Kidney (tissue), 13 donors: ENCODE measurements at regions not wholly inside any gene's neighbourhood (a gene's known extent, or its start where the extent isn't known, plus 50 kb on each side); places are given as distances from the start of the nearest gene placed in this dataset.
A peak's percentile ranks its signal among the peaks of the same experiment; 100 is the strongest.

ENCODE experiments used
- DNase-seq, 5 donors: peaks; one replicate each; pipeline ENCODE4 v3.0.0-alpha.2; 2013 to 2020
- FAIRE-seq: peaks from 2 replicates; lab custom pipeline; 2012; peaks lifted over from hg19 to GRCh38; lab: Jason Lieb, UNC
- H3K27ac ChIP-seq, 2 donors: one replicate each; pipeline ENCODE4 v1.7.0; 2013; ENCODE audit warnings: low read depth in 2 of 2, low read length in 2 of 2, inconsistent platforms in 1 of 2
- H3K27me3 ChIP-seq: one replicate; pipeline ENCODE4 v1.7.1; 2013; ENCODE audit warnings: low read length, inconsistent platforms; ENCODE audit not compliant: control insufficient read depth, insufficient read depth
- H3K36me3 ChIP-seq, 3 donors: one replicate each; pipeline versions ENCODE4 v1.7.0 to v1.7.1; 2013; ENCODE audit warnings: low read length in 3 of 3, control low read depth in 1 of 3, inconsistent platforms in 1 of 3; ENCODE audit not compliant: insufficient read depth in 3 of 3, control insufficient read depth in 2 of 3
- H3K4me1 ChIP-seq, 3 donors: one replicate each; pipeline versions ENCODE4 v1.7.0 to v1.7.1; 2013; ENCODE audit warnings: low read length in 3 of 3, inconsistent platforms in 1 of 3, low read depth in 1 of 3; ENCODE audit not compliant: control insufficient read depth in 2 of 3, insufficient read depth in 2 of 3
- H3K4me3 ChIP-seq, 3 donors: one replicate each; pipeline versions ENCODE4 v1.7.0 to v1.8.1; 2013; ENCODE audit warnings: low read length in 3 of 3, control low read depth in 1 of 3, inconsistent platforms in 1 of 3
- H3K9ac ChIP-seq, 3 donors: one replicate each; pipeline versions ENCODE4 v1.7.0 to v1.7.1; 2013; ENCODE audit warnings: low read length in 3 of 3, control low read depth in 1 of 3, inconsistent platforms in 1 of 3
- H3K9me3 ChIP-seq, 3 donors: one replicate each; pipeline versions ENCODE4 v1.7.0 to v1.7.1; 2013; ENCODE audit warnings: low read length in 3 of 3, control low read depth in 1 of 3, inconsistent platforms in 1 of 3; ENCODE audit not compliant: control insufficient read depth in 2 of 3, insufficient read depth in 1 of 3
- intact Hi-C: fragments of 100-400 bp; cut with DNase I; formaldehyde crosslinking; loops from one replicate; pipeline ENCODE4 v1.11.1; 2022
- TF ChIP-seq, protein P1 (sequence below): IDR thresholded peaks from 3 replicates; pipeline ENCODE4 v1.5.1; 2012; ENCODE audit warnings: mild to moderate bottlenecking, moderate library complexity, borderline replicate concordance; ENCODE audit not compliant: insufficient read depth; ENCODE audit errors: extremely low read depth
- donor health status: control.
- donor health status: control.
- donor health status: control.
- donor health status: control.
- donor health status: control.
- donor health status: DM: yes; HTN: yes; CAD: no.
- donor health status: Normal renal cell carcinoma (clear cell type).

DNA sequence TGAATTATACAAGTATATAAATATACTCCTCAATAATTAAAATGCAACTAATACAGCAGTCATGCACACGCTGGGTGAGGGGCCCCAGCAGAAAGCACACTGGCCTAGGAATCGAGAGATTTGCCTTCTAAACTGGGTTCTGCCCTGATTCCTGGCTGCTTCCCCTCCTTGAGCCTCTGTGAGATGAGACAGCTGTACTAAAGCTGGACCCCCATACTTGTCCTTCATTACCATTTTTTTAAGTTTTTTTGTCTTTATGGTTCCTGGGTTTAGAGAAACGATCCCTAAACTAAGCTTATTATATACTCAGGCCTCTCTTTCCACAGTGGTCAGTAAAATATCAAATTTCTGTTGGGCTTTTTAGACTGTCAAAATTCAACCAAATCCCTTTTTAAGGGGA, 195.1 kb upstream of the DYNLRB2 start:
- Histone ChIP-seq H3K4me3 (no peak overlapping the region), H3K4me1 (no peaks in the 10 kb centered on the region), H3K27me3 (no peaks in the 10 kb centered on the region), H3K27ac (no peak overlapping the region), H3K36me3 (no peaks in the 10 kb centered on the region), H3K9ac (no peak overlapping the region), H3K9me3 (peaks cover 0 to 4% (median 0%) of the 10 kb centered on the region in 3 donors)
- intact Hi-C loops = no loop called here
- TF ChIP-seq, protein P1, sequence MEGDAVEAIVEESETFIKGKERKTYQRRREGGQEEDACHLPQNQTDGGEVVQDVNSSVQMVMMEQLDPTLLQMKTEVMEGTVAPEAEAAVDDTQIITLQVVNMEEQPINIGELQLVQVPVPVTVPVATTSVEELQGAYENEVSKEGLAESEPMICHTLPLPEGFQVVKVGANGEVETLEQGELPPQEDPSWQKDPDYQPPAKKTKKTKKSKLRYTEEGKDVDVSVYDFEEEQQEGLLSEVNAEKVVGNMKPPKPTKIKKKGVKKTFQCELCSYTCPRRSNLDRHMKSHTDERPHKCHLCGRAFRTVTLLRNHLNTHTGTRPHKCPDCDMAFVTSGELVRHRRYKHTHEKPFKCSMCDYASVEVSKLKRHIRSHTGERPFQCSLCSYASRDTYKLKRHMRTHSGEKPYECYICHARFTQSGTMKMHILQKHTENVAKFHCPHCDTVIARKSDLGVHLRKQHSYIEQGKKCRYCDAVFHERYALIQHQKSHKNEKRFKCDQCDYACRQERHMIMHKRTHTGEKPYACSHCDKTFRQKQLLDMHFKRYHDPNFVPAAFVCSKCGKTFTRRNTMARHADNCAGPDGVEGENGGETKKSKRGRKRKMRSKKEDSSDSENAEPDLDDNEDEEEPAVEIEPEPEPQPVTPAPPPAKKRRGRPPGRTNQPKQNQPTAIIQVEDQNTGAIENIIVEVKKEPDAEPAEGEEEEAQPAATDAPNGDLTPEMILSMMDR = no peak
- FAIRE-seq (no peak), DNase-seq (no peak)

DNA sequence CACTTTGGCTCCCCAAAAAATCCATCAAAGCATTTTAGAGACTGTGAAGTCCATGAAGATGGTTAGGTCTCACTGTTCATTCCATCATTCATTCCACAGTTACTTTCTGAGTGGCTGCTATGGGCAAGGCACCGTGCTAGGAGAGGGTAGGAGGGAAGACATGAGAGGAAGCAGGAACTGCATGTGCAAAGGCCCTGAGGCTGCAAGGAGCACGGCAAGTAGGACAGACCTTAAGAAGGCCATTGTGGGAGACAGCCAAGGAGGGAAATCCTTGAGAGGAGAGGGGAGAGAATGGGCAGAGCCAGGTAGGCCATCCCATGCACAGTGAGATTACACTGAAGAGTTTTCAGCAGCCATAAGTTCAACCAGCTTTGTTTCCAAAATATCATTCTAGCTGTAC, 196.2 kb upstream of the DYNLRB2 start:
- Histone ChIP-seq H3K4me3 (no peak overlapping the region), H3K27me3 (no peaks in the 10 kb centered on the region), H3K27ac (no peak overlapping the region), H3K4me1 (no peaks in the 10 kb centered on the region), H3K9ac (no peak overlapping the region), H3K9me3 (peaks cover 0 to 4% (median 0%) of the 10 kb centered on the region in 3 donors), H3K36me3 (no peaks in the 10 kb centered on the region)
- TF ChIP-seq, protein P1 = no peak
- DNase-seq = no peak
- no peak for FAIRE-seq
- intact Hi-C loops = no loop called here

DNA sequence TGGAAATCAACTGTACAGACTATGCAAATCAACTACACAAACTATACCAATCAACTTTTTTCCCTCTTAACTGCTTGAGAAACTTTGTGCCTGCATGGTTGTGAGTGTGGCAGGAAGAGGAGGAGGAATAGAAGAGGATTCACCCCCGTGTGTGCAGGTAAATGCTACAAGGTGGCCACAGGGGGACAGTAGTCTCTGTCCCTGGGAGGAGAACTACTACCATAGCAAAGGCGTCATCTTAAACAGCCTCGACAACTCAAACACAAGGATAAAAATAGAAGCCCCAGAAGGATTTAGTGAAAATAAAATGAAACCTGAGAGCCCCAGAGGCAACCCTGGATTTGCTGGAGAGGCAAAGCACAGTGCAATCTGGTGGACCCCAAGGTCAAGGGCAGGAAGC, 199.5 kb upstream of the DYNLRB2 start:
- Histone ChIP-seq H3K4me3 (no peak overlapping the region), H3K36me3 (no peaks in the 10 kb centered on the region), H3K9me3 (no peaks in the 10 kb centered on the region), H3K4me1 (no peaks in the 10 kb centered on the region), H3K9ac (no peak overlapping the region), H3K27me3 (no peaks in the 10 kb centered on the region), H3K27ac (no peak overlapping the region)
- no peak for FAIRE-seq
- peak in 2 of 5 donors; percentile 26 to 55 for DNase-seq
- intact Hi-C loops = no loop called here
- TF ChIP-seq, protein P1 = peak; percentile 31

DNA sequence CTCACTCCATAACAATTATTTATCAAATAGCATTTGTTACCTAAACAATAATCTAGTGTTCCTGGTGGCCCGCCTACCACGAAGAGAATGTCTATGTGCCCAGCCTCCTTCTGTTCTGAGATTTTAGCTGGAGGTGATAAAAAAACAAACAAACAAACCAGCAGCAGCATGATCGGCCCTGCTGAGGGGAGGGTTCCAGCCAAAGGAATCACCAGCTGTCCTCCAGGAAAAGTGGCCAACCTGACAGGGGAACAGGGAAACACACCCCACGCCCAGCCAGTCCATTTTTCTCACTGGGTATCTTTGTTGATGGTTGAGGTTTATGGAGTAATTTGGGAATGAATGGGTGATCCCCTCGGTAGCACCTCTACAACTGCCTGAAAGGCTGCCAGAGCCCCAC, 203.0 kb upstream of the DYNLRB2 start:
- Histone ChIP-seq H3K27ac (no peak overlapping the region), H3K9ac (no peak overlapping the region), H3K36me3 (no peaks in the 10 kb centered on the region), H3K27me3 (no peaks in the 10 kb centered on the region), H3K4me1 (no peaks in the 10 kb centered on the region), H3K9me3 (no peaks in the 10 kb centered on the region), H3K4me3 (no peak overlapping the region)
- DNase-seq = no peak
- TF ChIP-seq, protein P1 = no peak
- FAIRE-seq = no peak
- intact Hi-C loops = no loop called here
